HepG2 (cell line): ENCODE measurements at regions not wholly inside any gene's neighbourhood (a gene's known extent, or its start where the extent isn't known, plus 50 kb on each side); places are given as distances from the start of the nearest gene placed in this dataset.

ENCODE experiments used
- ATAC-seq: fragments of 200-7000 bp; cut with Tn5 transposase; 3 replicates; pipeline ENCODE4 v1.9.1; 2020; ENCODE audit warnings: mild to moderate bottlenecking, moderate library complexity
- BruUV-seq: library from RNA; stranded (reverse); fragments of 400-500 nt; replicated peaks from 2 replicates; lab custom pipeline; 2021; lab: Mats Ljungman, UMichigan
- CTCF ChIA-PET: fragments of 300-600 bp; formaldehyde crosslinking; extraction: SDS; loops from one replicate; lab custom pipeline; 2021; ENCODE audit warnings: low total read pairs, inconsistent platforms, low intra/inter-chr PET ratio; lab: Yijun Ruan, JAX
- POLR2A ChIA-PET: fragments of 350-600 bp; sonication (Branson Sonifier 250); formaldehyde crosslinking; loops from one replicate; lab custom pipeline; 2020; ENCODE audit warnings: antibody characterized with exemption, inconsistent platforms; lab: Yijun Ruan, JAX
- DNase-seq: peaks from one replicate; pipeline ENCODE4 v3.0.0-alpha.2; 2015; ENCODE audit warnings: low spot score
- FAIRE-seq: peaks from 3 replicates; lab custom pipeline; 2011; peaks lifted over from hg19 to GRCh38; lab: Jason Lieb, UNC
- H2AFZ ChIP-seq: one replicate; pipeline ENCODE4 v1.6.1; 2011; ENCODE audit warnings: low read length, inconsistent platforms
- H3K27ac ChIP-seq: fragments of 300-600 bp; 3 replicates; pipeline ENCODE4 v1.8.0; 2011; ENCODE audit warnings: mixed run types, mild to moderate bottlenecking, mixed read lengths, low read length, inconsistent platforms; ENCODE audit not compliant: insufficient read depth; ENCODE audit errors: extremely low read length
- H3K27me3 ChIP-seq, 2 experiments: fragments of 200-600 bp in 1 of 2; 2 replicates in 1 of 2; 3 replicates in 1 of 2; pipeline versions ENCODE4 v1.6.0 to v1.8.0; 2011; ENCODE audit warnings: low read length in 2 of 2, mild to moderate bottlenecking in 2 of 2, moderate library complexity in 2 of 2, inconsistent platforms in 1 of 2; ENCODE audit not compliant: insufficient read depth in 2 of 2, control insufficient read depth in 1 of 2
- H3K36me3 ChIP-seq, 2 experiments: fragments of 200-600 bp in 1 of 2; replicated peaks in 1 of 2; 2 replicates in 1 of 2; 3 replicates in 1 of 2; pipeline versions ENCODE4 v1.5.1 to v1.8.0; 2011; ENCODE audit warnings: low read length in 2 of 2, inconsistent platforms in 1 of 2; ENCODE audit not compliant: insufficient read depth in 2 of 2, control insufficient read depth in 1 of 2
- H3K4me1 ChIP-seq: 2 replicates; pipeline ENCODE4 v1.5.1; 2012; ENCODE audit warnings: low read length, inconsistent platforms; ENCODE audit not compliant: insufficient read depth
- H3K4me2 ChIP-seq: 2 replicates; pipeline ENCODE4 v1.6.0; 2011; ENCODE audit warnings: low read depth, low read length, inconsistent platforms
- H3K4me3 ChIP-seq, 3 experiments: fragments of 200-600 bp in 1 of 3; sonication (generic), shearing (Covaris generic) in 1 of 3; replicated peaks in 1 of 3; 2 replicates each; pipeline ENCODE4 v1.5.1; 2011 to 2016; ENCODE audit warnings: low read length in 3 of 3, inconsistent platforms in 2 of 3, low read depth in 2 of 3, mild to moderate bottlenecking in 2 of 3, control low read depth in 1 of 3, mixed read lengths in 1 of 3; ENCODE audit not compliant: insufficient read depth in 1 of 3
- H3K79me2 ChIP-seq: one replicate; pipeline ENCODE4 v1.6.1; 2011; ENCODE audit warnings: low read length, inconsistent platforms; ENCODE audit not compliant: insufficient read depth
- H3K9ac ChIP-seq: 2 replicates; pipeline ENCODE4 v1.6.0; 2011; ENCODE audit warnings: mild to moderate bottlenecking, low read depth, low read length, inconsistent platforms; ENCODE audit not compliant: insufficient read depth
- H3K9me3 ChIP-seq: 2 replicates; pipeline ENCODE4 v1.5.1; 2012; ENCODE audit warnings: mild to moderate bottlenecking, low read length
- H4K20me1 ChIP-seq: 2 replicates; pipeline ENCODE4 v1.6.0; 2011; ENCODE audit warnings: inconsistent platforms, mild to moderate bottlenecking, low read length, moderate library complexity; ENCODE audit not compliant: insufficient read depth
- NR2F6 ChIP-seq, 2 experiments: IDR thresholded peaks; 2 replicates each; pipeline ENCODE4 v1.6.1; 2016; ENCODE audit warnings: antibody characterized with exemption in 1 of 2, mild to moderate bottlenecking in 1 of 2
- RBM22 ChIP-seq: fragments of 200-400 bp; formaldehyde crosslinking; optimal IDR thresholded peaks from 2 replicates; pipeline ENCODE3; 2017; ENCODE audit warnings: mild to moderate bottlenecking, low read length, moderate library complexity
- SRF ChIP-seq: IDR thresholded peaks from 2 replicates; pipeline ENCODE4 v1.6.1; 2011; ENCODE audit warnings: mild to moderate bottlenecking, low read depth, low read length, moderate library complexity
- ZNF232 ChIP-seq: sonication (generic); formaldehyde crosslinking; IDR thresholded peaks from 2 replicates; pipeline ENCODE4 v1.4.0; 2020; ENCODE audit warnings: missing genetic modification reagents, borderline replicate concordance
- ZNF672 ChIP-seq: sonication (generic); formaldehyde crosslinking; IDR thresholded peaks from 2 replicates; pipeline ENCODE4 v1.8.1; 2022; ENCODE audit warnings: missing genetic modification reagents
- WGBS: methylation state at CpG from one replicate; pipeline ENCODE4 v1.1.6; 2017; ENCODE audit warnings: low lambda C conversion rate; 5-methylcytosine and 5-hydroxymethylcytosine counted together
- in situ Hi-C: cut with HindIII; loops from 2 replicates; pipeline ENCODE4 v1.10.0; 2017; ENCODE audit warnings: low pct_unique_long_range_greater_than_20kb; ENCODE audit not compliant: extremely low pct_ligation_motif_present
- intact Hi-C: fragments of 100-400 bp; cut with micrococcal nuclease; formaldehyde crosslinking; loops from one replicate; pipeline ENCODE4 v1.10.0; 2022; ENCODE audit not compliant: unreplicated experiment
- TF ChIP-seq, protein P1 (sequence below): sonication (generic); formaldehyde crosslinking; IDR thresholded peaks from 2 replicates; pipeline ENCODE4 v1.4.0; 2020; ENCODE audit warnings: mild to moderate bottlenecking, missing genetic modification reagents
- TF ChIP-seq, protein P2 (sequence below): sonication (generic); formaldehyde crosslinking; IDR thresholded peaks from 2 replicates; pipeline ENCODE4 v1.8.0; 2022; ENCODE audit warnings: mild to moderate bottlenecking, missing genetic modification reagents, moderate library complexity
- TF ChIP-seq, protein P3 (sequence below), 2 experiments: sonication (generic) in 1 of 2; formaldehyde crosslinking in 1 of 2; IDR thresholded peaks; 2 replicates each; pipeline versions ENCODE4 v1.6.1 to v1.9.0; 2014 to 2022; ENCODE audit warnings: antibody characterized with exemption in 1 of 2, borderline replicate concordance in 1 of 2, inconsistent platforms in 1 of 2, low read depth in 1 of 2, missing genetic modification reagents in 1 of 2
- TF ChIP-seq, protein P4 (sequence below): sonication (generic); formaldehyde crosslinking; IDR thresholded peaks from 2 replicates; pipeline ENCODE4 v1.4.0; 2020; ENCODE audit warnings: missing genetic modification reagents

DNA sequence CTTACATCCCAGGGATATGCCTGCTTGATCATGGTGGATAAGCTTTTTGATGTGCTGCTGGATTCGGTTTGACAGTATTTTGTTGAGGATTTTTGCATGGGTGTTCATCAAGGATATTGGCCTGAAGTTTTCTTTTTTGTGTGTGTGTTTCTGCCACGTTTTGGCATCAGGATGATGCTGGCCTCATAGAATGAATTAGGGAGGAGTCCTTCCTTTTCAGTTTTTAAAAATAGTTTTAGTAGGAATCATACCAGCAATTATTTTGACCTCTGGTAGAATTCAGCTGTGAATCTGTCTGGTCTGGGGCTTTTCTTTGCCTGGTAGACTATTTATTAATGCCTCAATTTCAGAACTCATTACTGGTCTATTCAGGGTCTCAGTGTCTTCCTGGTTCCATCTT, 362.4 kb downstream of the JRKL start (continued):
- TF ChIP-seq, protein P1, sequence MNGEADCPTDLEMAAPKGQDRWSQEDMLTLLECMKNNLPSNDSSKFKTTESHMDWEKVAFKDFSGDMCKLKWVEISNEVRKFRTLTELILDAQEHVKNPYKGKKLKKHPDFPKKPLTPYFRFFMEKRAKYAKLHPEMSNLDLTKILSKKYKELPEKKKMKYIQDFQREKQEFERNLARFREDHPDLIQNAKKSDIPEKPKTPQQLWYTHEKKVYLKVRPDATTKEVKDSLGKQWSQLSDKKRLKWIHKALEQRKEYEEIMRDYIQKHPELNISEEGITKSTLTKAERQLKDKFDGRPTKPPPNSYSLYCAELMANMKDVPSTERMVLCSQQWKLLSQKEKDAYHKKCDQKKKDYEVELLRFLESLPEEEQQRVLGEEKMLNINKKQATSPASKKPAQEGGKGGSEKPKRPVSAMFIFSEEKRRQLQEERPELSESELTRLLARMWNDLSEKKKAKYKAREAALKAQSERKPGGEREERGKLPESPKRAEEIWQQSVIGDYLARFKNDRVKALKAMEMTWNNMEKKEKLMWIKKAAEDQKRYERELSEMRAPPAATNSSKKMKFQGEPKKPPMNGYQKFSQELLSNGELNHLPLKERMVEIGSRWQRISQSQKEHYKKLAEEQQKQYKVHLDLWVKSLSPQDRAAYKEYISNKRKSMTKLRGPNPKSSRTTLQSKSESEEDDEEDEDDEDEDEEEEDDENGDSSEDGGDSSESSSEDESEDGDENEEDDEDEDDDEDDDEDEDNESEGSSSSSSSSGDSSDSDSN (CRISPR knock-in tag), result no peak

DNA sequence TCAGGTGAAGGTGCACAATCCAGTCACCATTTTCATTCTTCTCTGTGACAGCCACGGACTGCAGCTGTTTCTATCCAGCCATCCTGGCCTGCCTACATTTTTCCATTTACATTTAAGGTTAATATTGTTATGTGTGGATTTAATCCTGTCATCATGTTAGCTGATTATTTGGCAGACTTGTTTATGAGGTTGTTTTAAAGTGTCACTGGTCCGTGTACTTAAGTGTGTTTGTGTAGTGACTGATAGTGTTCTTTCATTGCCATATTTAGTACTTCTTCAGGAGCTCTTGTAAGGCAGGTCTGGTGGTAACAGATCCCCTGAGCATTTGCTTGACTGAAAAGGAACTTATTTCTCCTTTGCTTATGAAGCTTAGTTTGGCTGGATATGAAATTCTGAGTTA, 364.2 kb downstream of the JRKL start:
- POLR2A ChIA-PET, result no interaction called here
- no peak for FAIRE-seq
- 0% methylated on average over 2 of the region's 2 CpGs for WGBS
- TF ChIP-seq SRF (no peak), NR2F6 (IDR thresholded peaks at IDR 0.05) (no peak), NR2F6 (CRISPR knock-in tag; IDR thresholded peaks at IDR 0.05) (no peak), ZNF672 (CRISPR knock-in tag) (no peak), RBM22 (no peak), ZNF232 (CRISPR knock-in tag) (no peak)
- TF ChIP-seq, protein P2, sequence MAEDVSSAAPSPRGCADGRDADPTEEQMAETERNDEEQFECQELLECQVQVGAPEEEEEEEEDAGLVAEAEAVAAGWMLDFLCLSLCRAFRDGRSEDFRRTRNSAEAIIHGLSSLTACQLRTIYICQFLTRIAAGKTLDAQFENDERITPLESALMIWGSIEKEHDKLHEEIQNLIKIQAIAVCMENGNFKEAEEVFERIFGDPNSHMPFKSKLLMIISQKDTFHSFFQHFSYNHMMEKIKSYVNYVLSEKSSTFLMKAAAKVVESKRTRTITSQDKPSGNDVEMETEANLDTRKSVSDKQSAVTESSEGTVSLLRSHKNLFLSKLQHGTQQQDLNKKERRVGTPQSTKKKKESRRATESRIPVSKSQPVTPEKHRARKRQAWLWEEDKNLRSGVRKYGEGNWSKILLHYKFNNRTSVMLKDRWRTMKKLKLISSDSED, result no peak
- TF ChIP-seq, protein P3, sequence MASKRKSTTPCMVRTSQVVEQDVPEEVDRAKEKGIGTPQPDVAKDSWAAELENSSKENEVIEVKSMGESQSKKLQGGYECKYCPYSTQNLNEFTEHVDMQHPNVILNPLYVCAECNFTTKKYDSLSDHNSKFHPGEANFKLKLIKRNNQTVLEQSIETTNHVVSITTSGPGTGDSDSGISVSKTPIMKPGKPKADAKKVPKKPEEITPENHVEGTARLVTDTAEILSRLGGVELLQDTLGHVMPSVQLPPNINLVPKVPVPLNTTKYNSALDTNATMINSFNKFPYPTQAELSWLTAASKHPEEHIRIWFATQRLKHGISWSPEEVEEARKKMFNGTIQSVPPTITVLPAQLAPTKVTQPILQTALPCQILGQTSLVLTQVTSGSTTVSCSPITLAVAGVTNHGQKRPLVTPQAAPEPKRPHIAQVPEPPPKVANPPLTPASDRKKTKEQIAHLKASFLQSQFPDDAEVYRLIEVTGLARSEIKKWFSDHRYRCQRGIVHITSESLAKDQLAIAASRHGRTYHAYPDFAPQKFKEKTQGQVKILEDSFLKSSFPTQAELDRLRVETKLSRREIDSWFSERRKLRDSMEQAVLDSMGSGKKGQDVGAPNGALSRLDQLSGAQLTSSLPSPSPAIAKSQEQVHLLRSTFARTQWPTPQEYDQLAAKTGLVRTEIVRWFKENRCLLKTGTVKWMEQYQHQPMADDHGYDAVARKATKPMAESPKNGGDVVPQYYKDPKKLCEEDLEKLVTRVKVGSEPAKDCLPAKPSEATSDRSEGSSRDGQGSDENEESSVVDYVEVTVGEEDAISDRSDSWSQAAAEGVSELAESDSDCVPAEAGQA (IDR thresholded peaks at IDR 0.05; ENCODE audit: low read depth), result no peak
- TF ChIP-seq, protein P3 (CRISPR knock-in tag; IDR thresholded peaks at IDR 0.05; ENCODE audit: borderline replicate concordance), result no peak
- TF ChIP-seq, protein P4, sequence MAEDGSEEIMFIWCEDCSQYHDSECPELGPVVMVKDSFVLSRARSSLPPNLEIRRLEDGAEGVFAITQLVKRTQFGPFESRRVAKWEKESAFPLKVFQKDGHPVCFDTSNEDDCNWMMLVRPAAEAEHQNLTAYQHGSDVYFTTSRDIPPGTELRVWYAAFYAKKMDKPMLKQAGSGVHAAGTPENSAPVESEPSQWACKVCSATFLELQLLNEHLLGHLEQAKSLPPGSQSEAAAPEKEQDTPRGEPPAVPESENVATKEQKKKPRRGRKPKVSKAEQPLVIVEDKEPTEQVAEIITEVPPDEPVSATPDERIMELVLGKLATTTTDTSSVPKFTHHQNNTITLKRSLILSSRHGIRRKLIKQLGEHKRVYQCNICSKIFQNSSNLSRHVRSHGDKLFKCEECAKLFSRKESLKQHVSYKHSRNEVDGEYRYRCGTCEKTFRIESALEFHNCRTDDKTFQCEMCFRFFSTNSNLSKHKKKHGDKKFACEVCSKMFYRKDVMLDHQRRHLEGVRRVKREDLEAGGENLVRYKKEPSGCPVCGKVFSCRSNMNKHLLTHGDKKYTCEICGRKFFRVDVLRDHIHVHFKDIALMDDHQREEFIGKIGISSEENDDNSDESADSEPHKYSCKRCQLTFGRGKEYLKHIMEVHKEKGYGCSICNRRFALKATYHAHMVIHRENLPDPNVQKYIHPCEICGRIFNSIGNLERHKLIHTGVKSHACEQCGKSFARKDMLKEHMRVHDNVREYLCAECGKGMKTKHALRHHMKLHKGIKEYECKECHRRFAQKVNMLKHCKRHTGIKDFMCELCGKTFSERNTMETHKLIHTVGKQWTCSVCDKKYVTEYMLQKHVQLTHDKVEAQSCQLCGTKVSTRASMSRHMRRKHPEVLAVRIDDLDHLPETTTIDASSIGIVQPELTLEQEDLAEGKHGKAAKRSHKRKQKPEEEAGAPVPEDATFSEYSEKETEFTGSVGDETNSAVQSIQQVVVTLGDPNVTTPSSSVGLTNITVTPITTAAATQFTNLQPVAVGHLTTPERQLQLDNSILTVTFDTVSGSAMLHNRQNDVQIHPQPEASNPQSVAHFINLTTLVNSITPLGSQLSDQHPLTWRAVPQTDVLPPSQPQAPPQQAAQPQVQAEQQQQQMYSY (CRISPR knock-in tag), result no peak

More for the DNA sequence above, 364.2 kb downstream of the JRKL start:
- no peak overlapping the region for H3K9ac ChIP-seq
- no peaks in the 10 kb centered on the region for H3K36me3 ChIP-seq
- H3K4me2 ChIP-seq, result no peak overlapping the region
- in situ Hi-C loops, result no loop called here
- H3K79me2 ChIP-seq, result no peaks in the 10 kb centered on the region
- H3K27ac ChIP-seq, result no peak overlapping the region
- H3K9me3 ChIP-seq, result no peaks in the 10 kb centered on the region
- no peaks in the 10 kb centered on the region for H3K27me3 ChIP-seq
- CTCF ChIA-PET, result no interaction called here
- intact Hi-C loops, result no loop called here
- no peaks in the 10 kb centered on the region for H3K4me1 ChIP-seq
- no TSS peak for BruUV-seq
- DNase-seq (no peak), ATAC-seq (no peak)
- H3K4me3 ChIP-seq, result no peak overlapping the region
- H4K20me1 ChIP-seq, result no peaks in the 10 kb centered on the region
- H2AFZ ChIP-seq, result no peak overlapping the region
